NCI-H1092 treated with DMSO at 0.1 percent for 48 hours (cell line): ENCODE measurements at regions not wholly inside any gene's neighbourhood (a gene's known extent, or its start where the extent isn't known, plus 50 kb on each side); places are given as distances from the start of the nearest gene placed in this dataset.

Experiments
- DNase-seq: peaks from one replicate; lab custom pipeline; 2025; lab: John Stamatoyannopoulos, UW

DNA sequence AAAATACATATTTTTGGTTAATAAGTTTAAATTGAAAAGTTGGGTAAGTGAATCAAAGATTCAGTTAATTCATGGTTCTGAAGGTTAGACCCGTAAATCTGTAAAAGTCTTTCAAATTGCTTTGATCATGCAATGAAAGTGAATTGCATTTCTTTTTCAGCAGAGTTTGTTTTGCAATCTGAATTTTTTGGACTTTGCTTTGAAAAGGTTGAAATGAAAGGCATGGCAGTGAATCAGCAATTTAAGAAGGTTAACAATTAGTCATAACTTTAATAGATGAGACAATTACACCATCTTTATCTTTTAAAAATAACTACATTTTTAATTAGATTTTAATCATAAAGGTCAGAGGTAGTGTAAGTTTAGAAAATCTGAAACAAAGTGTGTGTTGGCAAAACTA is 310.9 kb upstream of the KCNJ16 start:
- no peak for DNase-seq

DNA sequence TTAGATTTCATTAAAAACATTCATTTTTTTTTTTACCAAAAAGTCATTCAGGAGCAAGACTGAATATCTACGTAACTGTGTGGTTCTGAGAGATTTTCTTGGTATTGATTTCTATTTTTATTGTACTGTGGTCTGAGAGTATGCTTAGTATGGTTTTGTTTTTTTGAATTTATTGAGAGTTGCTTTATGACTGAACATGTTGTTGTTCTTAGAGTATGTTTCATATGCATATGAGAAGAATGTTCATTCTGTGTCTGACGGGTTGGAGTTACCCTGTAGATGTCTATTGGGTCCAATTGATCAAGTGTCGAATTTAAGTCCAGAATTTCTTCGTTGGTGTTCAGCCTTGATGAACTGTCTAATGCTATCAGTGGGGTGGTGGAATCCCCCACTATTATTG is 306.0 kb upstream of the KCNJ16 start:
- no peak for DNase-seq

DNA sequence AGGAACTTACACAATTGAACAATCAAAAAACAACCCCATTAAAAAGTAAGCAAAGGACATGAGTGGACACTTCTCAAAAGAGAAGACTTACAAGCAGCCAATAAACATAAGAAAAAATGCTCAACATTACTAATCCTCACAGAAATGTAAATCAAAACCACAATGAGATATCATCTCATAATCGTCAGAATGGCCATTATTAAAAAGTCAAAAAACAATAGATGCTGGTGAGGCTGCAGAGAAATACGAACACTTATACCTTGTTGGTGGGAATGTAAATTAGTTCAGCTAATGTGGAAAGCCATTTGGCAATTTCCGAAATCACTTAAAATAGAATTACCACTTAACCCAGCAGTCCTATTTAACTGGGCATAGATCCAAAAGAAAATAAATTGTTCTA is 301.9 kb upstream of the KCNJ16 start:
- peak; percentile 26 for DNase-seq

DNA sequence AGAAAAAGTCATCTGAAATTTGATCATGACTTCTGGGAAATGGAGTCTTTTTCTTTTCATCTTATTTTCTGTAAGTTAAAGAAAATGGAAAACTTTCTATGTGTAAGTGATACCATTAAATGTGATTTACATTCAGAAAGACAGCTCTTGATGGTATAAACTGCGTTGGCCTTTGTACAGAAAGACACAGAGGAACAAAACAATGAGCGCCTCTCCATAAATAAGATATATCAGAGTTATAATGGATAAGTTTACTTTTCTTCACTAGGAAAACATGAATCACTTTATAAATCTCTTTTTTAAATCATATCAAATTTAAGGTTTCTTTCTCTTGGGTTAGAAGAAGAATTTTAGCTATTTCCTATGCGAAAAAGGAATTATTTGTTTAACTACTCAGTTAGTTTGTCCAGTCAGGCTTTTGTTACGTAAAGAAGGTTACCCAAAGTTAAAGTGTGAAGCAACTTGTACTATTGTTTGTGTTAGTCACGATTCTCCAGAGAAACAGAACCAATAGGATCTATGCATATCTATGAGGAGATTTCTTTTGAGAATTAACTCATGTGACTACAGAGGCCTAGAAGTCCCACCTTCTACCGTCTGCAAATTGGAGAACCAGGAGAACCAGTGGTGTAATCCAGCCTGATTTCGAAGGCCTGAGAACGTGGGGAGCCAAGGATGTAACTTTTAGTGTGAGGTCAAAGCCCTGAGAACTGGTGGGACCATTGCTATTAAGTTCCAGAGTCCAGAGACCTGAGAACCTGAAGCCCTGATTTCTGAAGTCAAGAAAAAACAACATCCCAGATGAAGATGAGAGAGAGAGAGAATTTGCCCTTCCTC is 295.4 kb upstream of the KCNJ16 start:
- no peak for DNase-seq

DNA sequence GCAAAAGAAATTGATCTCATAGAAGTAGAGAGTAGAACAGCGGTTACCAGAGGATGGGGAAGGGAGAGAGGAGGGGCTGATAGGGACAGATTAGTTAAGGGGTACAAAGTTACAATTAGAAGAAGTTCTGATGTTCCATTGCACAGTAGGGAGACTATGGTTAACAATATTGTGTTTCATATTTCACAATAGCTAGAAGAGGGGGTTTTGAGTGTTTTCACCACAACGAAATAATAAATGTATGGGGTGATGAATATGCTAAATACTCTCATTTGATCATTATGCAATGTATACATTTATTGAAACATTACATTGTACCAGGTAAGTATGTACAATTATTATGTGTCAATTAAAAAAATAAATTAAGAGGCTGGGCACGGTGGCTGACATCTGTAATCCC is 291.2 kb upstream of the KCNJ16 start:
- DNase-seq = no peak

GRCh38 chr17:69788957-69789356 is 286.1 kb upstream of the KCNJ16 start:
- DNase-seq = no peak

GRCh38 chr17:69796078-69796477 is 278.9 kb upstream of the KCNJ16 start:
- no peak for DNase-seq

- no peak for DNase-seq
Observed at GRCh38 chr17:69800870-69801269, 274.2 kb upstream of the KCNJ16 start.

GRCh38 chr17:69801368-69801767 is 273.7 kb upstream of the KCNJ16 start:
- DNase-seq = no peak

GRCh38 chr17:69802045-69802740 is 272.8 kb upstream of the KCNJ16 start:
- no peak for DNase-seq

- no peak for DNase-seq
Observed at GRCh38 chr17:69809331-69809730, 265.7 kb upstream of the KCNJ16 start.

DNA sequence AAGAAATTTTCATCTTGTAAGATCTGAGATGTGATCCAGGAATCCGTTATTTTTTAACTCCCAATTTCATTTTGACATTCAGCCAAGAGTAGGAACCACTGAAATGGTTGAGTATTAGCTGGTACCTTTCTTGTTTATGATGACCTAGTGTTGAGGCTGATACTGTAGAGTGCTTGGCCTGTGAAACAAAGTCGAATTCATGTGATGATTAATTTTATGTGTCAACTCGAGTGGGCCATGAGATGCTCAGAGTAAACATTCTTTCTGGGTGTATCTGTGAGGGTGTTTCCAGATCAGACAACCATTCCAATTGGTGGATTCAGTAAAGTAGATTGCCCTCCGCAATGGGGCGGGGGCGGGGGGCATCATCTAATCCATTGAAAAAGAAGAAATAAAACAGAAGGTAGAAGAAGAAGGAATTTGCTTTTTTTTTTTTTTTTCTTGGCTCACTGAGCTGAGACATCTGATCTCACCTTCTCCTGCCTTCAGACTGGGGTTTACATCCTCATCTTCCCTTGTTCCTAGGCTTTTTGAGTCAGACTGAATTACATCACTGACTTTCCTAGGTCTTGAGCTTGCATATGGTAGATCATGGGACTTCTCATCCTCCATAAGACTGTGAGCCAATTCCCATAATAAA is 264.6 kb upstream of the KCNJ16 start:
- DNase-seq = no peak

GRCh38 chr17:69812240-69812837 is 262.7 kb upstream of the KCNJ16 start:
- no peak for DNase-seq

- no peak for DNase-seq
Observed at GRCh38 chr17:69814031-69814430, 261.0 kb upstream of the KCNJ16 start.

DNA sequence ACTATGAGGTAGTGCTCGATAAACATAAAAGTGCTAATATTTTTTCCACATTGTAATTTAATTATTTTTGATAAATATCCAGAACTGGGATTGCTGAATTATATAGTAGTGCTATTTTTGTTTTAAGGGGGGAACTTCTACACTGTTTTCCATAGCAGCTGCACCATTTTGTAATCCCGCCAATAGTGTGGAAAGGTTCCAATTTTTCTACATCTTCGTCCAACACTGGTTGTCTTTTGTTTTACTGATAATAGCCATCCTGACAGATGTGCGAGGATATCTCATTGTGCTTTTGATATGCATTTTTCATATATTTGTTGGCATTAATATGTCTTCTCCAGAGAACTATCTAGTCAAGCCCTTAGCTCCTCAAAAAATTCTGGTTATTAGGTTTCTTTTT is 259.6 kb upstream of the KCNJ16 start:
- DNase-seq = no peak

DNA sequence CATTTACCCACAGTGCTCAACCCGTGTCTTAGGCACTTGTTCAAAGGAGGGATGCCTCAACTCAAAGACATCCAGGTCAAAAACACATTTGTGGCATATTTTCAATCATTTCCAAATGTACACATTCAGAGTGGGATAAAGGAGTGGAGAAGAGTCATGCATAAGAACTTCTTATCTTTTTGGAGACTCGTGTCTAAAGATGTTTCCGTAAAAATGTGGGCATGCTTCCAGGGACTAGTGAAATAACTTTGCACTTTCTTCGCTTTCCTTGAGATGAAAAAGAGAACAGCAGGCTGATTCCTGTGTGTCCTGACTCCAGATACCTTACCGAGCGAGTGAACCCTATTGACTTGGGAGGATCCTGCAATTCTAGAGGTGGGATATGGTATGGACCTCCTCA is 256.6 kb upstream of the KCNJ16 start:
- no peak for DNase-seq

DNA sequence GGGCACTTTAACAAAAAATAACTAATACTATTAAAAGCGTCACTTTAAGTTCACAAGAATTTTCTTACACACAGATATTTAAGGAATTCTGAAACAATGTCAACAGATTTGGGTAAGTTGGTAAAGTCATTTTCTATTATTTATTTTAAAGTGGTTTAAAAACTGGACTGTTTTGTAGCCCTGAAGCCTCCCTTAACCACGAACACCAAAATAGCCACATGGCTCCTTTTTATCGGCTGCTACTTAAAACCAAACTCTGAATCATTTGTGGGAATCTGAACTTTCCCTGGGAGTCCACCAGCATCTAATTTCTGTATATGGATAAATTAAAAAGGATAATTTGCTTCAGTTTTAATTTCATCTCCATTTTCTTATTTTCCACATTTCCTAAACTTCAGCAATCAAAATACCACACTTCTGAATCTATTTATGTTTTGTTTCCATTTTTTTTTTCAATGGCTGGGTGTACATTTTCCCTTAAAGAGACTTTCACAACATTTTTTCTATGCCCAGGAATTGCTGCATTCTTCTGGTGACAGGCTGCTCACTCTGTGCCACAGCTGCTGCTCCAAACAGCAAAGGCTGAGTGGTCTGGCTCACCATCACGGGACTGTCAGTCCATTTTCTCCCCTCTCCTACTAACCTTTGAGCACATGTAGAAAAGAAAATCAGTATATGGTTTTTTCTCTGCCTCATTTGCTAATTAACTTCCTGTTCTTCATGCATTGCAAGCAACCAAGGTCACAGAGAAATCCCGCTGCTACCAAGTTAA is 255.5 kb upstream of the KCNJ16 start:
- no peak for DNase-seq

GRCh38 chr17:69820876-69821473 is 254.1 kb upstream of the KCNJ16 start:
- DNase-seq = no peak

GRCh38 chr17:69822314-69822875 is 252.6 kb upstream of the KCNJ16 start:
- no peak for DNase-seq

DNA sequence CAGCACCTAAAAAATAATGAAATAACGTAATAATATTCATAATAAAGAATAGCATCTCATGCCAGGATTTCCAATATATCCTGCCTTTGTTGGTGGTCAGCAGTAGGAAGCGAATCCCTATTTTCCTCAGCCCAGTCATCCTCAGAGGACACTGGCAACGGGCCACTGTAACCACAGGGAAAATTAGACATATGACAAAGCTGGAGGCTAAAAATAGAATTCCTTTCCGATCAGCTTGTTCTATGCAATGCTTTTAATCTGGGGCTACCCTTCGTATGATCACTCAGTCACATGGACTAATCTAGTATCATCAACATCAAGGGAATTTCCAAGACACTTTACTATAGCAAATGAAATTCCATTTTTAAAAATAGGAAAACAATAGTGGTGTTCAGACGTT is 246.9 kb upstream of the KCNJ16 start:
- no peak for DNase-seq

DNA sequence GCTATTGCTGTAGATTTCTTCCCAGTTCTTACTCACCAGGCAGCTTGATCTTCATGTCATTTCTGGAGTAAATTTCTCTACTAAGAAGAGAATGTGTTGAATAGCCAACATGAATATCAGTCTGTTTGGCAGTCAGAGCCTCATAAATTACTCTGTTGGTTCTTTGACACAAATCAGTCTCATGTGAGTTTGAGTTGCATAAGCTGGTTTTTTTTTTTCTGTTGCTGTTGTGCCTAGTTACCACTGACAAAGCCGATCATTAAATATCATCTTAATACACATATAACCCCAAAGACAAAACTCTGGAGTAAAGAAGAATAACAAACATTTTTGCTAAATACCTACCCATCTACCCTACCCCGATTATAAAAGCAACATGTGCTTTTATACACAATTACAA is 240.5 kb upstream of the KCNJ16 start:
- DNase-seq = no peak
